MV-4-11 (cell line): ENCODE measurements at regions not wholly inside any gene's neighbourhood (a gene's known extent, or its start where the extent isn't known, plus 50 kb on each side); places are given as distances from the start of the nearest gene placed in this dataset.
A peak's percentile ranks its signal among the peaks of the same experiment; 100 is the strongest.
"Not testable (repeated sequence)": the region's sequence is repeated elsewhere in the genome, so short reads cannot be mapped to it uniquely, and the experiment has no call there.

Experiments used
- DNase-seq: peaks from one replicate; lab custom pipeline; 2025; lab: John Stamatoyannopoulos, UW

DNA sequence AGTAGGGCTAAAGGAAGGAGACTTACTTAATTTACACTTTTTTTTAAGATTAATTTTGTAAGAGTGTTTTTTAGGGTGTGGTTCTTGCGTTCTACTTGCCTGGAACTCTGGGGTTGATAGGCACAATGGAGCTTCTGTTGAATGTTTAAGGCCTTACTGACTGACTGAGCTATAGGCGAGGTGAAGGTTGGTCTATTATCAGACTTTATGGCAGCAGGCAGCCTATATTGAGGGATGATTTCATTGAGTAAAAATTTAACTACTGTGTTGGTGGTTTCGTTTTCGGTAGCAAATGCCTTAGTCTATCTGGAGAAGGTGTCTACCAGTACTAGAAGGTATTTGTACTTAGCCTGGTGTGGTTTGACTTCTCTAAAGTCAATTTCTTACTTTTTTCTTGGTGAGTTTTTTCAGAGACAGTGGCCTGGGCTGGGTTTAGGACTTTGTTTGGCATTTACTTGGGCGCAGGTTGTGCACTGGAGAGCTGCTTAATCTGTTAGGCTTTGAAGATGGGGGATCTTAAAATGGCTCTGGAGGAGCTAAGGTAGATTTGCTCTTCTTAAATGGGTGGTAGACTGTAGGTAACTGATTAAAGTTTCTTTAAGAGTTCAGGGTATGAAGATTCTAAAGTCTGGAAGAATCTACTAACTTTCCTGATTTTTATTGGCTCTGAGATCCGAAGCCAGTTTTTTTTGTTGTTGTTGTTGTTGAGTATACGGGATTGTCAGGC lies 164.5 kb upstream of the CCZ1B start:
- DNase-seq: not testable (repeated sequence)

DNA sequence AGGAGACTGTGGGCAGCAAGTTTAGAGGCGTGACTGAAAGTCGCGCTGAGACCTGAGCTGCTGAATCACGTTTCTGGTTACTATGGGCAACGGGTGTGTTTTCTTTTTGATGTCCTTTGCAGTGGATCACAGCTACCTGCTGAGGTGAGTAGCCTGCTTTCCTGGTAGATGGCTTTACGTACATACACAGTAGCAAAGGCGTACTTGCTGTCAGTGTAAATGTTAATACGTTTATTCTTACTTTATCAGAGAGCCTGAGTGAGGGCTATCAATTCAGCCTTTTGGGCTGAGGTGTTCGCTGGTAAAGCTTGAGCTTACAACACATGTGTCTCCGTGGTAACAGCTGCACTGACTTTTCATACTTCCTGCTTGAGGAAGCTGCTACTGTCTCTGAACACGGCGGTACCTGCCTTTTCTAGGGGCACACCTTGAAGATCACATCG lies 165.1 kb upstream of the CCZ1B start:
- DNase-seq: not testable (repeated sequence)

DNA sequence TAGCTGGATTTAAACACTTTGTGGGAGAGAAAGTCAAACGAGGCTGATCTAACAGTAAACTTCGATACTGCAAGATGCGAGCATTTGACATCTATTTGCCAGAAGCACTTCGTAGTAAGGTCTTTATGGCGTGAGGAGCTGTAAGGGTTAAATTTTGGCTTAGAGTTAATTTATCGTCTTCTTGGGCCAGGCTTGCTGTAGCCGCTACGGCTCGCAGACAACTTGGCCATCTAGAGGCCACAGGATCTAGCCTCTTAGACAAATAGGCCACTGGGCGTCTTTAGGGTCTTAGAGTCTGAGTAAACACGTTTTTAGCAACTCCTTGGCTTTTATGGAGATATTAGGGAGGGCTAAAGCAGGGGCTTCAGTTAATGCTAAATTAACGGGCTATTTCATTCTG lies 165.6 kb upstream of the CCZ1B start:
- DNase-seq: not testable (repeated sequence)

DNA sequence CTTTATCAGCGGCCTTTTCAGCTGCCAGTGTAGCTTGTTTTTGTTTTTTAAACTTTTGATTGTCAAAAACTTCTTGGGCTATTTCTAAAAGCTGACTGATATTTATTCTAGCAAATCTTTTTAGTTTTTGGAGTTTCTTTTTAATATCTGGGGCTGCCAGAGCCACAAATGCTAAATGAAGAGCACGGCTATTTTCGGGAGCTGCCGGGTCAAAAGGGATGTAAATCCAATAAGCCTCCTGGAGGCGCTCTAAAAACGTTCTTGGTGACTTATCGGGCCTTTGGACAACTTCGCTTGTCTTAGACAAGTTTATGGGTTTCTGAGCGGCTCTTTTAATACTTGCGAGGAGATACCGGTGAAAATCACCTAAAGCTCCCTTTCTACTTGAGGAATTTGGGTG lies 166.1 kb upstream of the CCZ1B start:
- not testable (repeated sequence) for DNase-seq

DNA sequence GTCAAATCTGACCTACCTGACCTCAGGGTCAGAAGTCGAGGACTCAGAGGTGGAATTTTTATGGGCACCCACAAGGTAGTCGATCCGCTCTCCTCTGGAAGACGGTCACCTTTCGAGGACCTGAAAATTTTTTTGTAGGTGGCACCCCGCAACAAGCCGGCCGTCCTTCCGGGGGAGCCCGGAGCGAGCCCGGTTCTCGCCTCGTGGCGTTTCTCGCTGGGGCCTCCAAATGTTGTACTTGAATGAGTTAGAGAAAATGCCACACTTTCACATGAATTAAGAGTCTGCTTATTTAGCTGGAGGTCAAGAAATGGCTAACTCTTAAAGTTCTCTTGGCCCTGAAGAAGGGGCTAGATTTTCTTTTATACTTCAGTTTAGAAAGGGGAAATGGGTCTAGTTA lies 169.0 kb upstream of the CCZ1B start:
- not testable (repeated sequence) for DNase-seq

DNA sequence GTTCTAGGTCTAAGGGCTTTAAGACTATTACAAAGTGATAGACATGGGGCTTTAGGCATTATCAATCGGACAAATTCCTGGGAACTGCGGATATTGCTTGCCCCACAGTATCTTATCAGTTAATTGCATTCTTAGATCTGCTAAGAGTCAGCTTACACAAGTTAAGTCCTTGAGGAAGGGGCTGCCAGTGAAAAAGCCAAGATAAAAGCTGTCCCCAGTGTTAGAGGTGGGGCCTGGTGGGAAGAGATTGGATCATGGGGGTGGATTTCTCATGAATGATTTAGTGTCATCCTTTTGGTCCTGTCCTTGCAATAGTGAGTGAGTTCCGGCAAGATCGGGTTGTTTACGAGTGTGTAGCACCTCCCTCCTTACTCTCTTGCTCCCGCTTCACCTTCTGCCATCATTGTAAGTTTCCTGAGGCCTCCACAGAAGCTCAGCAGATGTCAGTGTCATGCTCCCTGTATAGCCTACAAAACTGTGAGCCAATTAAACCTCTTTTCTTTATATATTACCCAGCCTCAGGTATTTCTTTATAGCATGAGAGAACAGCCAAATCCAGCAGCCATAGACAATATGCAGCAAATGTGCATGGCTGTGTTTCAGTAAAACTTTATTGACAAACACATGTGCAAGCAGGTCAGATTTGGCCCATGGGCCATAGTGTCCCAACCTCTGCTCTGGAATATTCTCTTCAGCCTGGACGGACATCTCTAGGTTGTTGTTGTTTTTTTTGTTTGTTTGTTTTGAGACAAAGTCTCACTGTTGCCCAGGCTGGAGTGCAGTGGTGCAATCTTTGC lies 169.6 kb upstream of the CCZ1B start:
- DNase-seq: not testable (repeated sequence)

DNA sequence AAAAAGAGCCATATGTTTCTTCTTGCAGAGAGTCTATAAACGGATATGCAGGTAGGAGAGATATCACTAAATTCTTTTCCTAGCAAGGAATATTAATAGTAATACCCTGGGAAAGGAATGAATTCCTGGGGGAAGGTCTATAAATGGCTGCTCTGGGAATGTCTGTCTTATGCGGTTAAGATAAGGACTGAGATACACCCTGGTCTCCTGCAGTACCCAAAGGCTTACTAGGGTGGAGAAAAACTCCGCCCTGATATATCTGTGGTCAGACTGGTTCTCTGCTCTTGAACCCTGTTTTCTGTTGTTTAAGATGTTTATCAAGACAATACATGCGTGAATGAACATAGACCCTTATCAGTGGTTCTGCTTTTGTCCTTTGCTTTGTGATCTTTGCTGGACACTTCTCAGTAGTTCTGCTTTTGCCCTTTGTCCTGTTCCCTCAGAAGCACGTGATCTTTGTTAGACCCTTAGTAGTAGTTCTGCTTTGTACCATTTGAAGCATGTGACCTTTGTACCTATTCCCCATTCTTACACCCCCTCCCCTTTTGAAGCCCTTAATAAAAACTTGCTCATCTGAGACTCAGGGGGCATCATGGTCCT lies 173.1 kb upstream of the CCZ1B start:
- peak; percentile 3 for DNase-seq

DNA sequence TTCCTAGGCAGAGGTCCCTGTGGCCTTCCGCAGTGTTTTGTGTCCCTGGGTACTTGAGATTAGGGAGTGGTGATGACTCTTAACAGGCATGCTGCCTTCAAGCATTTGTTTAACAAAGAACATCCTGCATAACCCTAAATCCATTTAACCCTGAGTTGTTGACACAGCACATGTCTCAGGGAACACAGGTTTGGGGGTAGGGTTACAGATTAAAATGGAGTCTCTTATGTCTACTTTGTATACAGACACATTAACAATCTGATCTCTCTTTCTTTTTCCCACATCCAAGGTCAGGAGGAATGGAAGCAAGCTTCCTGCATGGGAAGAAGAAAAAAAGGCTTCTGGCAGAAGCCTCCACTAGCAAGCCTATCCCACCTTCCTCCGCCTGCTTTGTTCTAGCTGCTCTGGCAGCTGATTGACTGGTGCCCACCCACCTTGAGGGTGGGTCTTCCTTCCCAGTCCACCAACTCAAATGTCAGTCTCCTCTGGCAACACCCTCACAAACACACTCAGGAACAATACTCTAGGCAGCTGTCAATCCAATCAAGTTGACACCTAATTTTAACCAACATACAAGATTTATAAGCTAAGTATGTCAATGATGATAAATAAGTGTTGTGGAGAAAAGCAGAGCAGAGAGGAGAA lies 176.5 kb upstream of the CCZ1B start:
- no peak for DNase-seq

DNA sequence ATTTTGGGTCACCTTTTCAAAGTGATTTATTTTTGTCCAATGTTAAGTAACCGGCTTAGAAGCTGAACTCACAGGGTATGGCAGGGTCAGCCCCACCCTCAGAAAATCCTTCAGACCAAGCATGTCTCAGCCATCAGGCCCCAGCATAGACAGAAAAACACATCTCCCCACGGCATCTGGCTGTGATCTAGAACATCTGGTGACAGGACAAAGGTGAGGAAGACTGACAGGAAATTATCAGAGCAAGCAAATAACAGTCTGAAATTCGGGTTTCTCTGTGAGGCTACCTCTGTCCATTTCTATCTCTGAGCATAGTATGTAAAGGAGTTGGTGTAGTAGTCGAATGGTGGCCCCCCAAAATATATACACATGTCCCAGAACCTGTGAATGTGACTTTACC lies 177.0 kb upstream of the C1GALT1 start:
- no peak for DNase-seq

DNA sequence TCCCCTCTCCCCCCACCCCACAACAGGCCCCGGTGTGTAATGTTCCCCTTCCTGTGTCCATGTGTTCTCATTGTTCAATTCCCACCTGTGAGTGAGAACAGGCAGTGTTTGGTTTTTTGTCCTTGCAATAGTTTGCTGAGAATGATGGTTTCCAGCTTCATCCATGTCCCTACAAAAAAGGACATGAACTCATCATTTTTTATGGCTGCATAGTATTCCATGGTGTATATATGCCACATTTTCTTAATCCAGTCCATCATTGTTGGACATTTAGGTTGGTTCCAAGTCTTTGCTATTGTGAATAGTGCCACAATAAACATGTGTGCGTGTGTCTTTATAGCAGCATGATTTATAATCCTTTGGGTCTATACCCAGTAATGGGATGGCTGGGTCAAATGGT lies 176.4 kb upstream of the C1GALT1 start:
- not testable (repeated sequence) for DNase-seq

DNA sequence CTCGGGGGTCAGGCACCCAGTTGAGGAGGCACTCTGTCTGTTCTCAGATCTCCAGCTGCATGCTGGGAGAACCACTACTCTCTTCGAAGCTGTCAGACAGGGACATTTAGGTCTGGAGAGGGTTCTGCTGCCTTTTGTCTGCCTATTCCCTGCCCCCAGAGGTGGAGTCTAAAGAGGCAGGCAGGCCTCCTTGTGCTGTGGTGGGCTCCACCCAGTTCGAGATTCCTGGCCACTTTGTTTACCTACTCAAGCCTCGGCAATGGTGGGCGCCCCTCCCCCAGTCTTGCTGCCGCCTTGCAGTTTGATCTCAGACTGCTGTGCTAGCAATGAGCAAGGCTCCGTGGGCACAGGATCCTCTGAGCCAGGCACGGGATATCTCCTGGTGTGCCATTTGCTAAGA lies 171.1 kb upstream of the C1GALT1 start:
- not testable (repeated sequence) for DNase-seq

DNA sequence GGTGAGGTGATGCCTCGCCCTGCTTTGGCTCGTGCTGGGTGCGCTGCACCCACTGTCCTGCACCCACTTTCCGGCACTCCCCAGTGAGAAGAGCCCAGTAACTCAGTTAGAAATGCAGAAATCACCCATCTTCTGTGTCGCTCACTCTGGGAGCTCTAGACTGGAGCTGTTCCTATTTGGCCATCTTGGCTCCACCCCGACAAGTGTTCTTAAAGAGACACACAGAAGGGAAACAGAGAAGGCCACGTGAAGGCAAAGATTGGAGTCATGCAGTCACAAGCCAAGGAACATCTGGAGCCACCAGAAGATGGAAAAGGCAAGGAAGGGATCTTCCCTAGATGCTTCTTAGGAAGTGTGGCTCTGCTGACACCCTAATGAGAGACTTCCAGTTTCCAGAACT lies 170.6 kb upstream of the C1GALT1 start:
- DNase-seq: not testable (repeated sequence)

DNA sequence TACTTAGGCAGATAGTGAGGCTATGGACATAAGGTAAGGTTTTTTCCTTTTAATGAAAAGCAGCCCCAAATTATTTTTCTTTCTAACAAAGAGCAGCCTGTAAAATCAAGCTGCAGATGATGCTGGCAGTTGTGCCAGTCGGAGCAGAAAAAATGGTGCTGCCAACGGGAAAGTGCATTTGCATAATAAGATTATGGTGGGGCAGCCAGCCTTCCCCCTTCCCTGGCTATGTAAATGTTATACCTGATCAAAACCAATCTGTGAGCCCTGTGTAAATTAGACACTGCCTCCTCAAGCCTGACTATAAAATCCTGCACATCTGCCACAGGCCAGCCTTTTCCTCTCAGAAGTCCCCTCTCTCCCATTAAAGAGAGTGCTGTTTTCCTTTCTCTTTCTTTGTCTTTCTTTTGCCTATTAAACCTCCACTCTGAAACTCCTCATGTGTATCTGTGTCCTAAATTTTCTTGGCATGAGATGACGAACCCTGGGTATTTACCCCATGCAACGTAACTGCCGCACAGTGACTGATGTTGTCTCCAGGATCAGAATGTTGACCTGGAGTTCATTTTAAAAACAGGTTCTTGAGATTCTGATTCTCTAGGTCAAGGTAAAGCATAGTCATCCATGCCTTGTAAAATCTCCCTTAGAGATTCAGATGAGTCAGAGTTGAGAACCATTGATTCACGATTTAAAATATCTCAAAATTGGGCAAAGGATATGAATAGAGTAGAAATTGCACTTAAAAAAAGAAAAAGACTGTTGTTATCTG lies 167.3 kb upstream of the C1GALT1 start:
- DNase-seq: no peak

DNA sequence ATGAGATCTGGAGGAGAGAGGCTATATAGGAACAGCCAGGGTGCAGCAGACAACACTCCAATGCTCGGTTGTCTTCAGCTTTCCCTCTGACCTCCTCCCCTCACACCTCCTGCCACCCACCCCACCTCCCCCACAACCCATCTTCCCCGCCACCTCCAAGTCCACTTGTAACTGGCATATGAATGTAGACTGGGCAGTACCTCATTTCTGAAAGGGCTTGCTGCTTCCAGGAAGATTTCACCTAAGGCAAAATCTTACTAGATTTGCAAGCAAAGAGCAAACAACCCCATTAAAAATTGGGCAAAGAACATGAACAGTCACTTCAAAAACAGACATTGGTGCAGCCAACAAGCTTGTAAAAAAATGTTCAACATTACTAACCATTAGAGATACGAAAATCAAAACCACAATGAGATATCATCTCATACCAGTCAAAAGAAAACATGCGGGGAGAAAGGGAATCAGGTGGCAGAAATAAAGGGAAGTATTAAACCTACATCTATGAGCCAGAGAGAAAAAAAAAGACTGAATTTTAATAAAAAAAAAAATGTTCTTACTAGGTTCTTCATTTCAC lies 164.6 kb upstream of the C1GALT1 start:
- DNase-seq: no peak

DNA sequence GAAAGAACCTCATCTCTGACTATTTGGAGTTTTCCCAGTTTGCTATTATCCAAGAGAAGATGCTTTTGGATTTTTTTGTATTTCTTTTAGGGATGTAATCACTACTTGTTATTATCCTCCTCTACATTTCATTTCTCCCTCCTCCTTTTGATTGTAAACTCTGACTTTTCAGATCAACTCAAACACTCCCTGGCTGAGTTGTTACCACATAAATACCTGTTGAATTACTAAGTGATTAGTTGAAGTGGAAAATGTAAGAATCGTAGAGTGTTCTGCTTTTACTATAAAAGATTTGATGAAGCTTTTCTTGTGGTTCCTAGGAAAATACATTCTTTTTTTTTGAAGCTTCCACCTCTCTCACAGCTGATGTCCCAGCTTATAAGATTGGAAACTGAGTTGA lies 164.1 kb upstream of the C1GALT1 start:
- DNase-seq: no peak

DNA sequence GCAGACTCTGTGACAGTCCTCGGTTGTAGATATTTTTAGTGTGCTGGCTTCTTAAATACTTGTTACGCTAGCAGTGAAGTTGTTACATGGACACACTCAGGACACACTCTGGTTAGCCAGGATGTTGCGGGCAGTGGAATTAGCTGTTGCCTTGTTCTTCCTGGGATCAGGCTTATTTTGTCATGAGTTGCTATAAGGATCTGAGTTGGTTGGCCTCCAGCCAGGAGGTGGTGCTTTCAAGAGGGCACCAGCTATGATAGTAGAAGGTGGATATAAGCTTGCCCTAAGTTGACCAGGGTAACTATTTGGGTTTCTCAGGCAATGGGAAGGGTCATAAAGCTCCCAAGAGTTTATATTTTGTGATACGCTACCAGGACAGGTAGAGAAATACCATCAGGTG lies 150.1 kb upstream of the C1GALT1 start:
- DNase-seq: no peak

DNA sequence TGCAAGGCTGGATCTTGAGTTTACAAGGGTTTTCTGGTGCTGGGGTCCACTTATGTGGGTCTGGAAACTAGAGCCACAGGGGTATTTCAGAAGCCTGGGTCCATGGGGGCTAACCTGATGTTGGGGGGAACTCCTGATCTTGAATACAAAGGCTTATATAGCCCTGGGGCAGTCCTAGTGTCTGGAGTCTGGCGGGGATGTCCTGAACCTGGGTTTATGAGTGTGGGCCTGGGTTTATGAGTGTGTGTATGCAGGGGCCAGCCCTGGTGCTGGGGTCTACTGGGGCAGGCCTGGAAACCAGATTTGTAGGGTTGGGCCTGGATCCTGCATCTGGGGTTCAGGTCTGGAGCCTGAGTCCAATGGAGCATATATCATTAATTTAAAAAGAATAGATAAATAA lies 146.5 kb upstream of the C1GALT1 start:
- DNase-seq: no peak

DNA sequence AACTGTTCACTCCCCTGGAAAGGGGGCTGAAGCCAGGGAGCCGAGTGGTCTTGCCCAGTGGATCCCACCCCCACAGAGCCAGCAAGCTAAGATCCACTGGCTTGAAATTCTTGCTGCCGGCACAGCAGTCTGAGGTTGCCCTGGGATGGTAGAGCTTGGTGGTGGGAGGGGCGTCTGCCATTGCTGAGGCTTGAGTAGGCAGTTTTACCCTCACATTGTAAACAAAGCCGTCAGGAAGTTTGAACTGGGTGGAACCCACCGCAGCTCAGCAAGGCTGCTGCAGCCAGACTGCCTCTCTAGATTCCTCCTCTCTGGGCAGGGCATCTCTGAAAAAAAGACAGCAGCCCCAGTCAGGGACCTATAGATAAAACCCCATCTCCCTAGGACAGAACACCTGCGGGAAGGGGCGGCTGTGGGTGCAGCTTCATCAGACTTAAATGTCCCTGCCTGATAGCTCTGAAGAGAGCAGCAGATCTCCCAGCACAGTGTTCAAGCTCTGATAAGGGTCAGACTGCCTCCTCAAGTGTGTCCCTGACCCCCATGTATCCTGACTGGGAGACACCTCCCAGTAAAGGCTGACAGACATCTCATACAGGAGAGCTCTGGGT lies 140.0 kb upstream of the C1GALT1 start:
- not testable (repeated sequence) for DNase-seq

DNA sequence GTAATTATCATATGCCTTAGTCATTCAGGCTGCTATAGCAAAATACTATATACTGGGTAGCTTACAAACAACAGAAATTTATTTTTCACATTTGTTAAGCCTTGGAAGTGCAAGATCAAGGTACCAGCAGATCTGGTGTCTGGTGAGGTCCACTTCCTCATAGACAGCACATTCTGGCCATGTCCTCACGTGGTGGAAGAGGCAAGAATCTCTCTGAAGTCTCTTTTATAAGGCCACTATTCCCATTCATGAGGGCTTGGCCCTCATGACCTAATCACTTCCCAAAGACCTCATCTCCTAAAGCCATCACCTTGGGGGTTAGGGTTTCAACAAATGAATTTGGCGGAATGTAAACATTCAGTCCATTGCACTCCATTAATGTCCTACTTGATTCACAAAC lies 137.5 kb upstream of the C1GALT1 start:
- no peak for DNase-seq

DNA sequence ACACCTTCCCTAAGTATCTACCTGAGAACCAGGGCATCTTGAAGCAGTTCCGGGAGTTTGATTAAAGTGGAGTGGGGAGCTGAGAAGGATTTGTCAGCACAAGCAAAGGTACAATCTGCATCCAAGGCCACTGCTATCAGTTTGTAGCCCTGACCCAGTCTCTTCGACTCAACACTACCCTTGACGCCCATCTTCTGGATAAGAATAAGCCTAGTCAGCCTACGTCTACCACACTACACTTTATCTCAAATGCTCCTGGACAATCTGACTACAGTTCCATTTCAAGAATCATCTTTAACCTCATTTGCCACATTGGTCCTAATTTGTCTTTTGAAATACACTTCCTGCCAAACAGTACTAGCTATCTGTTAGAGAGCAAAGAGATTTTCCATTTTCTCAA lies 134.1 kb upstream of the C1GALT1 start:
- DNase-seq: no peak
